NK-92 treated with Interleukin-12 subunit alpha and Interleukin-12 subunit beta, amount 100 ng/mL, for 24 hours (cell line): ENCODE measurements at regions not wholly inside any gene's neighbourhood (a gene's known extent, or its start where the extent isn't known, plus 50 kb on each side); places are given as distances from the start of the nearest gene placed in this dataset.

Experiments
- DNase-seq: peaks from one replicate; lab custom pipeline; 2025; lab: John Stamatoyannopoulos, UW

DNA sequence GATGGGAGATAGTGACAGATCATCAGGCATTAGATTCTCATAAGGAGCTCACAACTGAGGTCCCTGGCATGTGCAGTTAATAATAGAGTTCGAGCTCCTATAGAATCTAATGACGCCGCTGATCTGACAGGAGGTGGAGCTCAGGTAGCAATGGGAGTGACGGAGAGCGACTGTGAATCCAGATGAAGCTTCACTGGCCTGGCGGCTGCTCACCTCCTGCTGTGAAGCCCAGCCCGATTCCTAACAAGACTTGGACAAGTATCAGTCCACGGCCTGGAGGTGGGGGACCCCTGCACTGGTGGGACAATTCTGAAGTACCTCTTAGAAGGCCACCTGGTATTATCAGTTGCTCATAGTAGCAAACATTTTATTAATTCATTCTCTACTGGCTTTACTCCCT, 377.9 kb upstream of the ITGA1 start:
- no peak for DNase-seq

DNA sequence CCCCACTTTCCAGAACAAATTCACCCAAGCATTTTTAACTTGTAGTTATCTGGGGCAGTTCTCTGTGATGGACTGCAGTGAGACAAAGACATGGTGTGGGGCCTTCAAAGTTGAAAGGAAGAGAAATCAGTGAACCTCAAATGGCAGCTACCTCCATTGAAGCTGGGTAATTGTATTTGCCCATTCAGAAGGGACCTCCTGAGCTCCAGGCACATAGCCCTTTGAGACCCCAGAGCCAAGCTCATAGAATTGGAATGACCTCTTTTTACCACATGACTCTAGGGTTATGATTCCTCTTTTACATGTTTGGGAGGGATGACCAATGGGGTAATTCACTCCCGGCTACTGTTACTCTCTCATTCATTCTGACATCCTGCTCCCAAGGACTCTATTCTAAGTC, 368.4 kb upstream of the ITGA1 start:
- DNase-seq = no peak

DNA sequence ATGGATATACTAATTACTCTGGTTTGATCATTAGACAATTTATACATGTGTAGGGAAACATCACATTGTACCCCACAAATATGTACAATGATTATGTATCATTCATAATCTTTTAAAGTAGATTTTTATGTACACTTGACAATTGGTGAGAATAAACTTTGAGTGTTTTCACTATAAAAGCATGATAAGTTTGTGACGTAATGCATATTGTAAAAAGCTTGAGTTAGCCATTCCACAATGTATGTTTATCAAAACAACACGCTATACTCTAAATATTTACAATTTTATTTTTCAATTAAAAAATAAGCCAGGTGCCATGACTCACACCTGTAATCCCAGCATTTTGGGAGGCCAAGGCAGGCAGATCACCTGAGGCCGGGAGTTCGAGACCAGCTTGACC, 360.1 kb upstream of the ITGA1 start:
- no peak for DNase-seq

DNA sequence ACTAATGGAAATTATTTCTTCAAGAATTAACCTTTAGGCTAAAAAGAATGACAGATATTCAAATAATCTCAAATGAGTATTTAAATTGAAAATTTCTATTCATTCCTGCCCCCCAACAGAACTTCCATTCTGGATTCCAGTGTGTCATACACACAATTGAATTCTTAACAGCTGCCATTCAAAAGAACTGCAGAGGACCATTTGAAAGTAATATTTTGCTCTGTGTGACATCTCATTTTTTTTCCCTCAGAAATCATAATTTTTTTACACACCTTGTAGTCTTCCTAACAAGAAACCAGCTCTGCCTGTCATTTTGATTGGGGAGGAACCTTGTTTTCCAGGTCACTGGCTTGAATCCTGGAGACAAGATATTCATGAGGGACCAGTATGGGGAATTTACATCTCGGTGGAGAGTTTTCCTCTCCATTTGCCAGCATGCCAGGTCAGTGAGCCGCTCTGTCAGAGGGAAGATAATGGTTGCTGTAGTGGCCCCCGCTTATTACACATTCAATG, 358.7 kb upstream of the ITGA1 start:
- DNase-seq = no peak

DNA sequence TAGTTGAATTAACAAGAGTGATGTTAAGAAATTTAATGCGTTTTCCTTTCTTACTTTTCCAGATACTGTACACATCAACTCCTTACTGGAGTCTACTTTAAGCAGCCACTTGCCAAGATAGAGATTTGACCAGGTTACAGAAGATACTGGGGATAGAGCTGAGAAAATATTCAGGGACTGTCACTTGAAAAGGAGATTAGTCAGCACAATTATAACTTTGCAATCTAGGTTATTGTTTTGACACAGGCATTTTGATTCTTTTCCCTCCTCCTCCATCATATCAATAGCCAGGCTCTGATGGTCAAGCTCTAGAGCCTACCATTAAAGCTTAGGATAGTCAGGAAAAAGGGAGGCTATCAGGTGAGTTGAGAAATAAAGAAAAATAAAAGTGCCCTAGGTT, 345.9 kb upstream of the ITGA1 start:
- no peak for DNase-seq

DNA sequence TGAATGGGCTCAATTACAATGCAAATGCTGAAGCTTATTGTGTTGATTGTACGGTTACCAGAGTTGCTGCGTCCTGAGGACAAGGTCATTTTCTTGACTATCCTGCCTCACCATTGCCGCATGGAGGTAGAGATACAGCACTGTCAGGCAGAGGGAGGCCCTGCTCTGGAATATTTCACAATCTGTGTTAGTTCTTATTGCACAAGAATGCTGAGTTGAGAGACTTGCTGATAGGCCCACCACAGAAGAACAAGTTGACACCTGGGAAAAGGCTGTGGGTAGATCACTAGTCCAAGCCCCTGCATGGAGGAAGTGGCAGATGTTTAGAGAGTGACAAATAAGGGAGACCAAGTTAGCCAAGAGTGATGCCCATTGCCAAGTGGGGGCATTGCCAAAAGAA, 344.5 kb upstream of the ITGA1 start:
- no peak for DNase-seq

DNA sequence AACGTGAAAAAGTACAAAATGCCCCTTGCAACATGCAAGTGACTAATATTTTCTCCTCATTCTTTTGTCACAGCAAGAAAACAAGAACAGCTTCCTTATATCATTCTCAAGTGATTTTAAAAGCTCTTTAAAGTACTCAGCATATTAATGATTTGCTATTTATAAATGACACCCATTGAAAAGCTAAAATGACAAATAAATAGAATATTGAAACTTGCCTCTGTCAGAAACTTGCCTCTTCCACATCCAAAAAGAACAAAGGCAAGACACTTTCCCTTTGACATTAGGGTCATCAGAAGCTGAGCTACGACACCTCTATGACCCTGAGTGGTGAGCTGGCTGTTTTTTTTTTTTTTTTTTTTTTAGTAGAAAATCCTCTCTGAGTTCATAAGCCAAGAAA, 339.6 kb upstream of the ITGA1 start:
- DNase-seq = no peak

DNA sequence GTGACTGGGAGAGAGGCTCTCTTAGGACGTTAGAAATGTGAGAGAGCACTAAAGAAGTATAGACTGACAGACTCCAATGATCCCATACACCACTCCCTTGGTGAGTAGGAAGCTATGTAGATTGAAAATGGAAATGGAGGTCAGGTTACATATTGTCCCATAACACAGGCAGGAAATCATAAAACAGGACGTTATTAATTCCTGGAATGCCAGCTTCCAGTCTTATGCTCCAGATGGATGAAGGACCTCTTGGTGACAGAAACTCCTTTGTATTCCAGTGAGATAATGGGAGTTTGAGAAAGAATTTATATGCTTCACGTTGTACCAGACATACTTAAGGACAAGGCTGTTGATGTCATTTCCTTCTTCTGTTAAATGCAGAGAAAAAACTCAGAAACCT, 338.2 kb upstream of the ITGA1 start:
- DNase-seq = no peak

DNA sequence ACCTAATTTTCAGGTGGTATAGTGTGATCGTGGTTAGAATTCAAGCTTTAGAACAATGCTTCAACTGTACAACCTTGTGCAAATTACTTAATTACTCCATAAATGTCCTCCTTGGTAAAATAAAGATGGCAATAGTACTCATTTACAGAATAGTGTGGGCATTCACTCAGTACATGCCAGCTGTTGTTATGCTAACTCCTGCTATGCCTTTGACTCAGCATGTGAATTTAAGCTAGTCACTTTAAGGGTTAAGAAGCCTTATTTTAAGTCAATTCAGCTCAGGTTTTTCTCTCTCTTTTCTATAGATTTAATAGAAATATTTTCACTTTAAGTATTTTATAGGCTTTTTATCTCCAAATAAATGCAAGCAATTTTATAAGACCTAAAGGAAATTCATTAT, 335.6 kb upstream of the ITGA1 start:
- no peak for DNase-seq

DNA sequence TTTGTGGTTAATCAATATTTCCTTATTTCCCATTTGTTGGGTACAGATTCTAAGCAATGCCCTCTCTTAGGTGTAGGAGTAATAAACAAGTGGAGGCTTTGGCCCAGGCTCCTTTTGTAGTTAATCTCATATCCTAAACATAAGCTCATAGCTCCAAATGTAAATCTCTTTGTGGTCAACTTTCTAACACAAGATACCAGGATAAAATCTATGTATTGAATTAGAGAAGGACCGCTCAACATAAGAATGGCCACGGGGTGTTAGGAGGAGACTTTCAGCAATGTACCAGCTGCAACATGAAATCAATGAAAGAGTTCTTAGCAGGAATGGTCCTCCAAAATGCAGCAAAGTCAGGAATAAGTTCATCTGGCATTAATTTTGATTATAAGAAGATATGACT, 334.5 kb upstream of the ITGA1 start:
- DNase-seq = no peak

DNA sequence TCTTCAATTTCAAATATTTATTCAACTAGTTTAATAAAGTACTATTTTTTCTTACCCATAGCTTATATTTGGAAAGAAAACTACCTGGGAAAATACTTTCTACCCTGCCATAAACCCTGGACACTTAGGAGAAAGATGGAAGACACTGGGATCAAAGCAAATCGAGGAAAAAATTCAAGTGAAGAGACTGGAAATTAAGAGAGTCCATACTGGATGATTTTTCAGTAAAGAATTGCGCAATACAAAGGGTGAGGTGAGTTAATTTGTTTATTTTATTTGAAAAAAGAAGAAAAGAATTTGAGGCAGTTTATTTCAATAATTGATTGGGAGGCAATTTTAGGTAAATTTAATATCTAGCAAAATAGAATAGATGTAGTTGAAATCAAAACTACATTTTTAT, 331.8 kb upstream of the ITGA1 start:
- DNase-seq = no peak

DNA sequence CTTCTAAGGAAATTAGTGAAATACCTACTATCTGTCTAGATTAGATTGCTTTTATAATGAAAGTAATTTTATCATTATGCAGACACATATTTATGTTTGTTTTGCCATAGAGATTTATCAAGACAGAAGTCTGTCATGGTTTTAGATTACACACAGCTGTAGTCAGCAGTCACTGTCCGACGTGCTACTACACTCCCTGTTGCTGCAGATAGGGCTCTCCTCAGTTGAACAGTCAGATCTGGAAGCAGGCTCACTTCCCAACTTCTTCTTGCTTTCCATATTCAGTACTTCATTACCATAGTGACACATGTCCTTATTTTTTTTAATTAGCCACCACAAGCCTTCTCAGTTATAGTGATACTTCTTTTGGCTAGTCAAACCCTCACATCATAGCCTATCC, 329.9 kb upstream of the ITGA1 start:
- no peak for DNase-seq

DNA sequence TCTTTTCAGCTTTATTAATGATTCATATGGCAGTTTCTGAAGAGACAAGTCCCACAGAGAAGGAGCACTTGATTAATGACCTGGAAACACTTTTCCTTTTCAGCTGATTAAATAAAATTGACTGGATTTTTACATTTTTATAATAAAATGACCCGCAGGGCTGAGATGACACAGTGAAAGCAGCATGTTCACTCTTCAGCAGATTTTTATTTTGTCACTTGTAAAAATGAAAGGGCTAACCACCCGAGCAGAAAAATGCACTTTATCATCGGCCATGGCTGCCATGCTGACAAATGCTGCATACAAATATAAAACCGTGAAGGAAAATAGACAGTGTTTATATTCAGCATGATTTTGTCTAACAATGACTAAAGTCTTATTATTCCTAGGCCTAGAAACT, 321.6 kb upstream of the ITGA1 start:
- no peak for DNase-seq

DNA sequence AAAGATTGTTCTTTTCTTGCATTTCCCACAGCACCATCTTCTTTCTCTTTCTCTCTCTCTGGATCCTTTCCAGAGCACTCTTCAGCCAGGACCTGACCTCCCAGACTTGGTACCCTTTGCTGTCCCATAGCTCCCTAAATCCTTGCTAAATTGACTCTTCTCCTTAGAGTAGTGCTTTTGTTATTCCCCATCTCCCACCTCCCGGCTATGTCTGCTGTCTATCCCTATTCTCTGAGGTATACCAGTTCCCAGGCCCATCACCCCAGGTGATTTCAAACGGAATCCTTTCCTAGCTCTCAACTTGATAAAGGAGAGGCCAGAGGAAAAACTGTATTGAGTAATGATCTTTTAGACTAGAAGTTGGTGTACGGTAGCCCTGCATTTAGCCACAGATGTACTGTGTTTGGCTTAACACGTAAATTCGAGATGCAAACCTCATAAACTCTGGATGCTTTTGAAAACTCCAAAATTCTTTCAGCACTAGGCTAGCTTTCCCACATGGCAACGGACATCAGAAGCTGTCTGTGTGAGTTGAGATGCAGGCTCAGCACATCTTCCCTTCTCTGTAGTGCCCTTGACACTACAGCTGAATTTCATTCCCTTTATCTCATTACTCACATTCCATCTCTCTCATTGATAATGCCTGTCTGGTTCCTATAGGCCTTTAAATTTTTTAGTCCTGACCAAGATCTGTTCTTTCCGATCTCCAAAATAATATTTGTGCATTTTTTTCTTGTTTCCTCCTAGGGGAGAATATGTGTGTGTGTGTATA, 320.8 kb upstream of the ITGA1 start:
- no peak for DNase-seq

DNA sequence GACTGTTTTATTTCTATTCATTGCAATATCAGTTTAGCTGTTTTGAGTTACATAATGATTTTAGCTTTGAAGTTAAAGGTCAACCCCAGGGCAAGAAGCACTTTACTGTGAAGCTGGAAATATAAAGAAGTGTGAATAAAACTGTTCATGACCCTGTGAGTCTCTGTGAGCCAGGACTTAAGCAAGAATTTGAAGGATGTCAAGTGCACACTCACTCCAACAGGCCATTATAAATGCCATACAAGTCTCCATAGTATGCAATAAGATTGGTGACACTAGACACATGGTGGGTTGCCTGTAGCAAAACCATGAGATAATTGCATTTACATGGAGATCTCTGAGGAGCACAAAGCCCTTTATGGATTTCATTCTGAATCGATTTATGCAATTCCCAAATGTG, 318.7 kb upstream of the ITGA1 start:
- DNase-seq = no peak

DNA sequence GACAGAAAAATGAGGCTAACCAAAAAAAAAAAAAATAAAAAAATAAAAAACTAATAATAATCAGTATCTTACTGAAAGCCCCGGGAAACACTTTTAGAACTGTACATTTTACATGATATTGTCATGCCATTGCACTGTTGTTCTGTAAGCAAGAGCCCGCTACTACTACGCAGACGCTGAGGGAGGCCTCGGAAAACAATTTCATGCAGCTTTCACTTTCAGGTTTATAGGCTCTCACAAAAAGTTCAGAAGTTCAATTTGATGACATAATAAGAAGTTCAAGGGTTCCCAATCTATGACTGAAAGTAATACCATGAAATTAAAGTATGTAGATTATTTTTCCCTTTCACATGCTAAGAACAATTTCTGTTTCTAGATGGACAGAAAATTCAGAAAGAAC, 318.3 kb upstream of the ITGA1 start:
- DNase-seq = no peak

DNA sequence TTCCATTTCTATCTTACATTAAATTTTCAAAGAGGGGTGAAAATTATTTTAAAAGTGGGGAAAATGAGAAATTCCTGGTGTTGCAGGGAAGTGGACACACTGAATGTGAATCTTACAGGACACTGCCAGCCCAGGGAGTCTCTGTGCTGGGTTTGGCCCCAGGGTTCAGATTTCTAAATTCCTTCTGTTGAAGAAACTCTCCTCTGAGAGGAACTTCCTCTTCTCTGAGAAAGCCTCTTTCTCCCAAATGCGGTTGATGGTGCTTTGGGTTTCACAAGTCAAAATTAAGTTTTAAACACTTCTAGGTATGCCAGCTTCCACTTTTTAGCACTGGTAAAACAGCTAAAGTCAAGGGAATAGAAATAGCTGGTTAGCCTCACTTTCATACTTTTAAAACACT, 317.9 kb upstream of the ITGA1 start:
- no peak for DNase-seq

DNA sequence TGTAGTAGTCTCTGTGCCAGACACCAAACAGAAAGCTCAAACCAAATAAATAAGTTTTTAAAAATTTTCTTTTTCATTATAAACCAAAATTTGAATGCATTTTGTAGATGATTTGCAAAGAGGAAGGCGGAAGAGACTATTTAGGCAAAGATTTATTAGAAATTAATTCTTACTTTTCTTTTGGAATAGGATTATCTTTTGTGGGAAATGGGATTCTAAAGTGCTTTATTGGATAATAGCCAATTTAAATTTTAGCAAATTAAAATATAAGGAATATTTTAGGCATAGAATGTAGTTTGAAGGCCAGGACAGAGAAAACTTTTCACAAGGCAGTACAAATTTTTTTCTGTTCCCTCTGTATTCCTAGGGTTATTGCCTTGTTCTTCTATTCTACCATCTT, 311.4 kb upstream of the ITGA1 start:
- no peak for DNase-seq

DNA sequence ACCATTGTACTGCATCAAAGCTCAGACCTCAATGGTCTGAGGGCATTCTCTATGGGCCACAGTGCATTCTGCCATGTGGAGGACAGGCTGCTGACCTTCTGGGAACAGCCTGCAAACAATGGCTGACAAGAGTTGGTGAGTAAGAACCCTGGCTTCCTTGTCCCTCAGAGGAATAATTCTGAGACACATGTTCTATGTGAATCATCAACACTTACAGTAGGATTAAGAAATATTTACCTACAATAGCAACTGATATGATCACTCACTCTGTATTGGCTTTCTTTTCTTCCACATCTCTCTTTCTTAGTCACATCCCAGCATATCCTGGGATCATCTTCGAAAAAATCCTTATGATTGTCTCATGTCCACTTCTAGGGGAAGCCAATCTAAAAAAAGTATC, 306.5 kb upstream of the ITGA1 start:
- DNase-seq = no peak

DNA sequence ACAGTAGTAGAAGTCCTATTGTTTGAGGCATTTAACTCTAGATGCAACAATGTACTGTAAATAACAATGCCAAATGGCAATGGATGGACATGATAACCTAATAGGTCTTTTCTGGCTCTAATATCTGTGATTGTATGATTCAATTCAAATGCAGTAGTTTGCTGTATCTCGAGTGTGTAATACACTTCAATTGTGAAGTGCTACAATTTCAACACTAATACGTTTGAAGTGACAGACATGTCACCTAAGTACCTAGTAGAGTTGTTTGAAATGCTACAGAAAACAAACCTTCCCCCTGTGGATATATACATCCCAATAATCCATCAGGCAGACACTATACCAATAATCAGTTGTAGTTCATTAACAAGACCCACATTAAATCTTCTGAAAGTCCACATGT, 305.9 kb upstream of the ITGA1 start:
- no peak for DNase-seq

DNA sequence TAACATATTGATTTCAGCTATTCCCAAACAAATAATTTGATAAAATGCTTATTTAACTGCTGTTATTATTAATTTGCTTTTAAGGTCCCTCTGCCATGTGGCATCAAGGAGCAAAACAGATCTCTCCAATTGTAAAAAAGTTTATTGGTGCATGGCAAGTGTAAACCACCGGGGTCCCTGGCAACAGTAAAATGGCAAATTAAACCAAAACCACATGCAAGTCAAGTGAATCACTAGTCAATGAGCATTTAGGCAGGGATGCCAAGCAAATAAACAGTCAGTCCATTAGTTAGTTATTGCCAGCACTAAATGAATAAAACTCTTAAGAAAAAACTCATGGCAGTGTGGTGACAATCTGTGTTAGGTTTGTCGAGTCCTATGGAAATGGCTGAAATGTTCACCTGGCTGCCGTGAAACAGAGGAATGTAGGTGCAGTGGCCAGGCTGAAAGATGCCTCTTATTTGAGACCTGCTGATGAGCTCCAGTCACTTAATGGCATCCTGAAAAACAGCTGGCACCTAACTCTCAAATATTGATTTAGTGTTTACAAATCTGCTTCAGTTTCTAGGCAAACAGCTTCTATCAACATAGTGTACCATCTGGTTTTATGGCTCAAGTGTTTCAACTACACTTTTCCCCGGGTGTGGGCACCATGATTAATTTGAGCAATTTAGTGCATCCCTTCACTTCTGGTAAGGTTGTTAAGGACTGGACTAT, 296.5 kb upstream of the ITGA1 start:
- no peak for DNase-seq

DNA sequence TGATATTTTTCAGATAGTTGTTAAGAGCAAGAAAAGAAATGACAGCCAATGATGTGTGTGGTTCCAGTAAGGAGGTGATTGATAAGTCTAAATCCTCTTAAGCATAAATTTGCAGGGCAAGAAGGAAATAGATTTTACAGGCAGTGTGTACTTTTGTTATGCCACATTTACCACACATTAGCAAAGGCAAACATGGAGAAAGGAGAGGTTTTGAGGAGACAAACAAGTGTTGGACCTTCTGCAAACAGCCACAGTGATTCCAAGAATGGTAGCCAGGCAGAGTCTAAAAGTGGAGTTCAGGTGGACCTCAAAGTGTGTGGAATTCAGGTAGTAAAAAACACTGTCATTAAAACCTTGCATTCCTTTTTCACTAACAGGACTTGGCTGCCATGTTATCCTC, 295.9 kb upstream of the ITGA1 start:
- DNase-seq = no peak

DNA sequence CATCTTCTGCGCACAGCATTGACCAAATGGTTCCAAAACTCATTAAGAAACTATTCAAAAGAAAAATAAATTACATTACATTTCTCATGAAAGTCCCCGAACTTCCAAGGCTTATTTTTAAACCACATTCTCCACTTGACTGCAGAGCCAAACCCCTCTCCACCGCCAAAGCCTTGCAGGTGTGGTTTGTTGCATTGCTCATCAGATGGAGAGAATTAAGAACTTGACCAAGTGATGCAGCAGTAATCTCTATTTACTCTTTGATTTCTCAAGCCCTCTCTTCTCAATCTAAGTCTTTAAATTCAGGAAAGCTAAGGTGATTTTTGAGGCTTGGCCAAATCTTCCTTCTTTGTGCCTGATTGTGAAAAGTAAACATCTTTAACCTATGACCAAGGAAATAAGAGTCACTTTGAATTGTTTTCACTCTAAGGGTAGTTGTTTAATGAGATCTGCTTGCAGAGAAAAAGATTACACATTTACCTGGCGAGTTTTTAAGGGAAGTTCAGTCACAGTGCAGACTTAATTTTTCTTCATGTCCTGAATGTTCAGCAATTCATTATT, 290.5 kb upstream of the ITGA1 start:
- no peak for DNase-seq
